Rectal smooth muscle tissue (tissue), 1 donor: ENCODE measurements at regions not wholly inside any gene's neighbourhood (a gene's known extent, or its start where the extent isn't known, plus 50 kb on each side); places are given as distances from the start of the nearest gene placed in this dataset.
"Not testable (repeated sequence)": the region's sequence is repeated elsewhere in the genome, so short reads cannot be mapped to it uniquely, and the experiment has no call there.

Experiments used
- H3K27ac ChIP-seq: one replicate; pipeline ENCODE4 v1.7.0; 2013; ENCODE audit warnings: low read depth, low read length, inconsistent platforms
- H3K27me3 ChIP-seq: one replicate; pipeline ENCODE4 v1.7.0; 2013; ENCODE audit warnings: low read length; ENCODE audit not compliant: control insufficient read depth, insufficient read depth
- H3K36me3 ChIP-seq: one replicate; pipeline ENCODE4 v1.7.0; 2013; ENCODE audit warnings: low read length; ENCODE audit not compliant: control insufficient read depth, insufficient read depth
- H3K4me1 ChIP-seq: one replicate; pipeline ENCODE4 v1.7.0; 2013; ENCODE audit warnings: low read length; ENCODE audit not compliant: control insufficient read depth, insufficient read depth
- H3K4me3 ChIP-seq: one replicate; pipeline ENCODE4 v1.7.0; 2013; ENCODE audit warnings: low read length
- H3K9ac ChIP-seq: one replicate; pipeline ENCODE4 v1.7.0; 2013; ENCODE audit warnings: low read length

DNA sequence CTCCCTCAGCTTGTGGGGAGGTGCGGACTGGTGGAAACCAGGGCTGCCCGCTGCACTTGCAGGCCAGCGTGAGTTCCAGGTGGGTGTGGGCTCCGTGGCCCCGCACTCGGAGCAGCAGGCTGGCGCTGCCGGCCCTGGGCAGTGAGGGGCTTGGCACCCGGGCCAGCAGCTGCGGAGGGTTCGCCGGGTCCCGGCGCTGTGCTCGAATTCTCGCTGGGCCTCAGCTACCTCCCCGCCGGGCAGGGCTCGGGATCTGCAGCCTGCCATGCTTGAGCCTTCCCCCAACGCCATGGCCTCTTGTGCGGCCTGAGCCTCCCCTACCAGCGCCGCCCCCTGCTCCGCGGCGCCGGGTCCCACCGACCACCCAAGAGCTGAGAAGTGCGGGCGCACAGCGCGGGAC lies 71.6 kb upstream of the ADGRL1 start:
- Histone ChIP-seq H3K4me3 (no peak overlapping the region), H3K4me1 (no peaks in the 10 kb centered on the region), H3K36me3 (no peaks in the 10 kb centered on the region), H3K27me3 (no peaks in the 10 kb centered on the region), H3K9ac (no peak overlapping the region), H3K27ac (no peak overlapping the region)

DNA sequence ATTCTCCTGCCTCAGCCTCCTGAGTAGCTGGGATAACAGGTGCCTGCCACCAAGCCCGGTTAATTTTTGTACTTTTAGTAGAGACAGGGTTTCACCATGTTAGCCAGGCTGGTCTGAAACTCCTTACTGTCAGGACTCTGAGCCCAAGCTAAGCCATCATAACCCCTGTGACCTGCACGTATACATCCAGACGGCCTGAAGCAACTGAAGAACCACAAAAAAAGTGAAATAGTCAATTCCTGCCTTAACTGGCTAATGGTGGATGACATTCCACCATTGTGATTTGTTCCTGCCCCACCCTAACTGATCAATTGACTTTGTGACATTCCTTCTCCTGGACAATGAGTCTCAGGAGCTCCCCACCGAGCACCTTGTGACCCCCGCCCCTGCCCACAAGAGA lies 69.9 kb upstream of the ADGRL1 start:
- not testable (repeated sequence) for H3K4me1 ChIP-seq, H3K9ac ChIP-seq, H3K27me3 ChIP-seq, H3K4me3 ChIP-seq, H3K27ac ChIP-seq, H3K36me3 ChIP-seq

DNA sequence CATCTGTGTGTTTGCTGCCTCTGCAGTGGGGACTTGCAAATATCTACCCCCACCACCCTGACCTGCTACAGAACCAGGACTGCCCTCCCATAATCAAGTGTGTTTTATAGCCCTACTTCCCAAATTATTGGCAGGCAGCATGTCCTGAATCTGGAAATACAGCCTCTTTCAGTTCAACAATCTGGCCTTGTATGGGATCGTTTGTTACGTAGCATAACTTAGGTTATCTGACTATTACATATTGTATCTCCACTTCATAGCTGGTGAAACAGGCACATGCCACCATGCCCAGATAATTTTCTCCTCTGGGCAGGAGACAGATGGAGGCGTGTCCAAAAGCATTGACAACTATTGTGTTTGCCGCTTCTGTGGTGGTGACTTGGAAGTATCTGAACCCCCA lies 66.7 kb upstream of the ADGRL1 start:
- H3K36me3 ChIP-seq, result no peaks in the 10 kb centered on the region

DNA sequence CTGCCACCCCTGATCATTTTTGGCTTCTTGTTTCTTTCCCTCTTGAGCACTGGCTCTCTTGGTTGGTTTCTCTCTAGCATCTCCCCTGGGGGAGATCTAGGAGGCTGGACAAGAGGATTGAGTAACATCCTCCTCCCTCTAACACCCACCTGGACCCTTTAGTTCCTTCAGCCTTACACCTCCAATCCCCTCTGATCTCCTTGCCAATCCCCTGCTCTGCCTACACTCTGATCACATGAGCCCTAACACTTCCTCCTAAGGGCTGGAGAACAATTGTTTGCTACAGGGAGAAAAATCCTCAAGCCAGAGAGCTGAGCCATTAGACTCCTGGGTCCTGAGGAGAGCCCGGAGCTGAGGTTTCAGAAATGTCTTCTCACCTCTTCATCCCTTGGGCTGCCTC lies 65.9 kb upstream of the ADGRL1 start:
- H3K4me1 ChIP-seq, result no peaks in the 10 kb centered on the region
- peaks cover 7% of the 10 kb centered on the region for H3K27me3 ChIP-seq
- no peaks in the 10 kb centered on the region for H3K36me3 ChIP-seq
- H3K27ac ChIP-seq, result no peak overlapping the region
- H3K4me3 ChIP-seq, result no peak overlapping the region
- H3K9ac ChIP-seq, result no peak overlapping the region

More for the DNA sequence above, 66.7 kb upstream of the ADGRL1 start:
- no peaks in the 10 kb centered on the region for H3K4me1 ChIP-seq
- H3K27me3 ChIP-seq, result no peaks in the 10 kb centered on the region
- H3K9ac ChIP-seq, result no peak overlapping the region
- no peak overlapping the region for H3K27ac ChIP-seq
- H3K4me3 ChIP-seq, result no peak overlapping the region

DNA sequence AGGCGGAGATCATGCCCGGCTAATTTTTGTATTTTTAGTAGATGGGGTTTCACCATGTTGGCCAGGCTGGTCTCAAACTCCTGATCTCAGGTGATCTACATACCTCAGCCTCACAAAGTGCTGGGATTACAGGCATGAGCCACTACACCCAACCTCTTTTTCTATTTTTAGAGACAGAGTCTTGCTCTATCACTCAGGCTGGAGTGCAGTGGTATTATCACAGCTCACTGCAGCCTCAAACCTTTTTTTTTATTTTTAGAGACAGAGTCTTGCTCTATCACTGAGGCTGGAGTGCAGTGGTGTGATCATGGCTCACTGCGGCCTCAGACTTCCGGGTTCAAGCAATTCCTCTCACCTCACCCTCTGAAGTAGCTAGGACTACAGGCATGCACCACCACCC lies 64.6 kb upstream of the ADGRL1 start:
- not testable (repeated sequence) for H3K9ac ChIP-seq, H3K27me3 ChIP-seq, H3K4me3 ChIP-seq, H3K36me3 ChIP-seq, H3K4me1 ChIP-seq, H3K27ac ChIP-seq

DNA sequence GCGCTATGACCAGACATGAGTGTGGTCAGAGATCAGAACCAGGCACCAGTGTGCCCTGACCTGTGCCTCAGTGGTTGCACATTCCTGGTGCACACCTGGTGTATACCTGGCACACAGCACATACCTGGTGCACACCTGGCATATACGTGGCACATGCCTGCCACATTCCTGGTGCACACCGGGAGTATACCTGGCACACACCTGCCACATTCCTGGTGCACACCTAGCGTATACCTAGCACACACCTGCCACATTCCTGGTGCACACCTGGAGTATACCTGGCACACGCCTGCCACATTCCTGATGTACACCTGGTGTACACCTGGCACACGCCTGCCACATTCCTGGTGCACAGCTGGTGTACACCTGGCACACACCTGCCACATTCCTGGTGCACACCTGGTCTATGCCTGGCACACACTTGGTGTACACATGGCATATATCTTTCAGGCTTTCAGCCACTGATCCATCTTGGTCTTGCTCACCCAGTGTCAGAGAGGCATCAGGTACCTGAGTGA lies 61.3 kb upstream of the ADGRL1 start:
- Histone ChIP-seq H3K4me3 (no peak overlapping the region), H3K27ac (no peak overlapping the region), H3K36me3 (no peaks in the 10 kb centered on the region), H3K4me1 (no peaks in the 10 kb centered on the region), H3K27me3 (peaks cover 7% of the 10 kb centered on the region), H3K9ac (no peak overlapping the region)

DNA sequence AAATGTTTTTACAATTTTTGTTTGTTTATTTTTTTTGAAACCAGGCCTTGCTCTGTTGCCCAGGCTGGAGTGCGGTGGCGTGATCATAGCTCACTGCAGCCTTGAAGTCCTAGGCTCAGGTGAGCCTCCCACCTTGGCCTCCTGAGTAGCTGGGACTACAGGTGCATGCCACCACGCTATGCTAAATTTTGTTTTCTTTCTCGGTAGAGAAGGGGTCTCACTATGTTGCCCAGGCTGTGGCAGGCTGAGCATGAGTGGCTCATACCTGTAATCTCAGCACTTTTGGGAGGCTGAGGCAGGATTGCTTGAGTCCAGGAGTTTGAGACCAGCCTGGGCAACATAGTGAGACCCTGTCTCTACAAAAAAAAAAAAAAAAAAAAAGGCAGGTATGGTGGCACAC lies 60.2 kb upstream of the ADGRL1 start:
- H3K4me1 ChIP-seq, H3K36me3 ChIP-seq, H3K27ac ChIP-seq, H3K9ac ChIP-seq, H3K4me3 ChIP-seq, H3K27me3 ChIP-seq: not testable (repeated sequence)

DNA sequence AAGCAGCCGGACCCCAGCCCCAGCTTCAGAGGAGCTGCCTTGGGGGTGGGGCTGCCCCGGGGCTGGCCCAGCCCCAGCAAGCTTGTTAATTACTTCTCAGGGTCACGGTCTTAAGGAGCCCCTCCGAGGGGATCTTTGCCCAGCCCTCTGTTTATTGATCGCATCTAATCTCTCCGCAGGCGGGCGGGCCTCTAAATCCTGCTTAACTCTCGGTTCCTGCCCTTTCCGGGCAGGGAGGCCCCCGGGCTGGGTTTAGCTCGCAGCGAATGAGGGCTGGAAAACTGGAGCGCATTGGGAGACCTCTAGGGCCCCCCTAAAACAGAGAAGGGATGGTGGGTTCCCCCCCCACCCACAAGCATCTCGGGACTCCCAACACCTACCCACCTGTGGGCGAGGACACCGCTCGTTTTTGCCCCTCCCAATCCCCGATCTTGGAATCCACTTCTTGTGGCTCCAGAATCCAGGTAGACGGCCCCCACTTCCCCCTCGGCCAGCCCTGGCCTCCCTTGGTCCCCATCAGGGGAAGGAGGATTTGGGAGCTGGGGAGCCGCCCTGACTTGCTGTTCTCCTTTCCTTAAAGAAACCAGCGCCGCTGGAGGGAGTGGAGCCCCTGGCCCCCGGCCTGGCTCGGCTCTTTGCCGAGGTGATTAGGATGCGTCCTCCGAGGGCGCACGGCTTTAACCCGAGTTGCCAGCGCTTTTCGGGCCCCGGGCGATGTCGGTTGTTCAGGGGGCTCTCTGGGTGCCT lies 59.5 kb upstream of the ADGRL1 start:
- Histone ChIP-seq H3K36me3 (no peaks in the 10 kb centered on the region), H3K4me3 (no peak overlapping the region), H3K9ac (no peak overlapping the region), H3K27me3 (peaks cover 7% of the 10 kb centered on the region), H3K4me1 (no peaks in the 10 kb centered on the region), H3K27ac (no peak overlapping the region)

DNA sequence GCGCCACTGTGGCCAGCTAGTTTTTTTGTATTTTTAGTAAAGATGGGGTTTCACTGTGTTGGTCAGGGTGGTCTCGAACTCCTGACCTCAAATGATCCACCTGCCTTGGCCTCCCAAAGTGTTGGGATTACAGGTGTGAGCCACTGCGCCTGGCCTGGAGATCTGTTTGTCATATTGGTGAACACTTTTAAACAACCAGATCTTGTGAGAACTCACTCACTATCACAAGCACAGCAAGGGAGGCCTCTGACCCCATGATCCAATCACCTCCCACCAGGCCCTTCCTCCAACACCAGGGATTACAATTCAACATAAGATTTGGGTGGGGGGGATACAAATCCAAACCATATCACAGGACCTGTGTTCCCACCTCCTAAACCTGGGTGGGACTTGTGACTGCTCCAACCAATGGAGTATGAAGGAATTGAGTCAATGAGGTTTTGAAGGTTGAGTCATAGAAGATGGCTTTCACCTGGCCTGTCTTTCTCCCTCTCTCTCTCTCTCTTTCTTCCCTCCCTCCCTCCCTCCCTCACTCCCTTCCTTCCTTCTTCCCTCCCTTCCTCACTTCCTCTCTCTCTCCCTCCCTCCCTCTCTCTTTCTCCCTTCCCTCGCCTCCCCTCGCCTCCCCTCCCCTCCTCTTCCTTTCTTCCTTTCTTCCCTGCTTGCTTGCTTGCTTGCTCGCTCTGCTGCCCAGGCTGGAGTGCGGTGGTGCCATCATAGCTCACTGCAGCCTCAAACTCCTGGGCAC lies 50.1 kb upstream of the ADGRL1 start:
- not testable (repeated sequence) for H3K9ac ChIP-seq, H3K27ac ChIP-seq, H3K27me3 ChIP-seq, H3K36me3 ChIP-seq, H3K4me3 ChIP-seq, H3K4me1 ChIP-seq
